Activated naive CD8-positive, alpha-beta T cell treated with anti-CD3 and anti-CD28 coated beads, Interleukin-2, amount 10 ng/mL, durations not matched to agents 7 days and 5 days (primary cell): ENCODE measurements at regions not wholly inside any gene's neighbourhood (a gene's known extent, or its start where the extent isn't known, plus 50 kb on each side); places are given as distances from the start of the nearest gene placed in this dataset.

Experiments
- ATAC-seq: fragments of 150-1000 bp; cut with Tn5 transposase; one replicate; pipeline ENCODE4 v1.10.0; 2021; ENCODE audit warnings: low read depth, moderate library complexity
- POLR2A ChIA-PET: fragments of 350-600 bp; sonication (Branson Sonifier 250); formaldehyde crosslinking; loops from one replicate; lab custom pipeline; 2021; ENCODE audit warnings: antibody characterized with exemption; lab: Charles Lee
- DNase-seq: peaks from one replicate; pipeline ENCODE4 v3.0.0; 2021
- H3K27ac Mint-ChIP-seq: one replicate; pipeline ENCODE4 v1.8.0; 2022; ENCODE audit warnings: mild to moderate bottlenecking, mixed read lengths
- H3K27me3 Mint-ChIP-seq: one replicate; pipeline ENCODE4 v1.8.0; 2022; ENCODE audit warnings: mild to moderate bottlenecking, moderate library complexity, mixed read lengths
- H3K36me3 Mint-ChIP-seq: one replicate; pipeline ENCODE4 v1.8.0; 2021; ENCODE audit warnings: mild to moderate bottlenecking, mixed read lengths
- H3K4me1 Mint-ChIP-seq: one replicate; pipeline ENCODE4 v1.8.0; 2021; ENCODE audit warnings: mixed read lengths
- H3K4me3 Mint-ChIP-seq: one replicate; pipeline ENCODE4 v1.8.0; 2022; ENCODE audit warnings: mild to moderate bottlenecking, moderate library complexity, mixed read lengths
- H3K9me3 Mint-ChIP-seq: one replicate; pipeline ENCODE4 v1.8.0; 2021; ENCODE audit warnings: mixed read lengths

DNA sequence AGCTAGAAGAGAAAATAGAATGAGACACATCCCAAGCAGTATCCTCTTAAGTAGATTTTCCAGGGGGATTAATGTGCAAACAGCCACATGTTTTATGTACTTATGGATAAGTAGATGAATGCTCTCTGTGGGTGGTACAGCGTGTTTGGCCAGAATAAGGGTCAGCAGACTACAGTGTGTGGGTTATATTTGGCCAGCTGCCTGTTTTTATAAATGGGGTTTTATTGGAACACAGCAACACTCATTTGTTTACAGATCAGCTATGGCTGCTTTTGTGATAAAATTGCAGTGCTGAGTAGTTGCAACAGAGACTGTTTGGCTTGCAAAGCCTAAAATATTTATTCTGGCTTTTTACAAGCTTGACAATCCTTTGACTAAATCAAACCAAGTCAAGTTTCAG, 780.2 kb upstream of the SEL1L start:
- Mint-ChIP-seq H3K4me3 (no peak overlapping the region), H3K36me3 (no peaks in the 10 kb centered on the region), H3K27me3 (no peaks in the 10 kb centered on the region), H3K27ac (no peak overlapping the region), H3K9me3 (peaks cover 2% of the 10 kb centered on the region), H3K4me1 (no peaks in the 10 kb centered on the region)
- POLR2A ChIA-PET, result no interaction called here
- no peak for ATAC-seq
- DNase-seq, result no peak

DNA sequence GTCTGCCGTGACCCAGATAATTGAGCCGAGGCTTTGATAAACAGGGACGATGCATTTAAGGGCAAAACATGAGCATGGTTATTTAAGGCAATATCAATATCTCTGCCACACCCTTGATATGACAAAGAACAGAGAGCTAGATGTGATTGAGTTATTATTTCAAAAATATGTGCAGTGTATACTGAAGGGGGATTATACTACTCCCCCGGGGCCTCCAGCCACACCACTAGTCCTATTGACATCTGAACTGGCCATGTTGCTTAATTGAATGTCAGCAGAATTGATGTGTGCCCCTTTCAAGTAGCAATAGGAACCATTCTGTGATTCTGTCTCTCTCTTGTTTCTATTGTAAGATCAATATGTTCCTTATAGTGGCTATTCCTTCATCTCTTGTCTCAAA, 794.8 kb upstream of the SEL1L start:
- Mint-ChIP-seq H3K27me3 (no peaks in the 10 kb centered on the region), H3K36me3 (no peaks in the 10 kb centered on the region), H3K4me1 (no peaks in the 10 kb centered on the region), H3K9me3 (peaks cover 14% of the 10 kb centered on the region), H3K4me3 (no peak overlapping the region), H3K27ac (no peak overlapping the region)
- POLR2A ChIA-PET, result no interaction called here
- DNase-seq (no peak), ATAC-seq (no peak)

DNA sequence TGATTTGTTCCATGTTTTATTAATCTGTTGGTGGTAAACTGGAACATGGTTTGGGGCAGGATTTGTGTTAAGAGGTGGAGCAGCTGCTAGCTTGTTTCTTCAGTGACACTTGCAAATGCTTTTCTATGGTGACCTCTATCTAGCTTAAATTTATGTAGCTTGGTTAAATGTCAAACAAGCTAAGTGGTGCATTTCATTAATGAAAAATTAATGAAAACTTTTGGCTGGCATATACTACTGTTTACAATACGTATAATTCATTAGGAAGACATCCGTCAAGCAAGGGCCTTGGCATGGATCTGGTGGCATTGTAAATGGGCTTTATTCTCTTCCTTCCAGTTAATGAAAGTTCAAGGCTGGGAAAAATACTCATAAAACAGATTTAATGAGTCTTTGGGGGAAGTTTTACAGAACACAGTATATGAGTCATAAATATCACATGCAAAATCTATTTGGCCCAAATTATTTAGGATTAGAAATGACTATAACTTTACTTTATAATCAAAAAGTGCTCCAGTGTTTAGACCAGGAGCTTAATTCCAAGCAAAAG, 807.7 kb upstream of the SEL1L start:
- H3K9me3 Mint-ChIP-seq, result peaks cover 3% of the 10 kb centered on the region
- no peaks in the 10 kb centered on the region for H3K4me1 Mint-ChIP-seq
- POLR2A ChIA-PET, result no interaction called here
- no peak for ATAC-seq
- no peak overlapping the region for H3K27ac Mint-ChIP-seq
- DNase-seq, result no peak
- no peak overlapping the region for H3K4me3 Mint-ChIP-seq
- no peaks in the 10 kb centered on the region for H3K36me3 Mint-ChIP-seq
- no peaks in the 10 kb centered on the region for H3K27me3 Mint-ChIP-seq

DNA sequence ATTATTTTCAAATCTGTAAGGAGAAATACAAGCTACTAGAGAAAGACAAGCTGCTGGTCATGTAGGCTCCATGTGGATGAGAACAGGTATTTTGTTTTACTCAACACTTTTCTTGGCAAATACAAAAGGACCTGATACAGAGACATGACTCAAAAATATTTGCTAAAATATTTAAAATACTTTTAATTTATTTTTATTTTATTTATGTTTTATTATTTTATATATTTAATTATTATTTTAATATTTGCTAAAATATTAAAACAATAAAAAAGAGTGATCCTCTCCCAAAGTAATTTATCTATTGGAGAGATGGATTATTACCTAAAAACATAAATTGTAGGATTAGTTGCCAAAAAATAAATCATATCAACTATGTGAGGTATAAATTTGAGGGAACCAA, 808.9 kb upstream of the SEL1L start:
- no peaks in the 10 kb centered on the region for H3K27me3 Mint-ChIP-seq
- POLR2A ChIA-PET, result no interaction called here
- no peaks in the 10 kb centered on the region for H3K4me1 Mint-ChIP-seq
- H3K9me3 Mint-ChIP-seq, result peaks cover 3% of the 10 kb centered on the region
- no peak overlapping the region for H3K27ac Mint-ChIP-seq
- DNase-seq (no peak), ATAC-seq (no peak)
- no peak overlapping the region for H3K4me3 Mint-ChIP-seq
- no peaks in the 10 kb centered on the region for H3K36me3 Mint-ChIP-seq

DNA sequence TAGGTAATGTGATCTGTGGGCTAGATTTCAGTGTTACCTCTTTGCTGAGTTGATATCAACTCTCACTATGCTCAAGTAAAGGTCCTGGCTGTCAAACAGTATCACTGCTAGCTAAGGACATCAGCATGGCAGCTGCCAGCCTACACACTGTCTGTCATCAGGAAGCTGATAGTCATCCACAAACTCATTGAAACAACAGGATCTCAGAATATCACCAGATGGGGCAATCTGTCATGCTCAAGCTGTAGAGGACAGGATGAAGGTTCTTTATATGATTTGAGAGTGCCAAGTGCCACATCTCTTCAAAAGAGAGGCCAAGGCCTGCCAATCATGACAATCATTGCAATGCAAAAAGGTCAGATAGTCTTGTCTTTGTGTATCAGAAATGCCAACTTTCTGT, 811.5 kb upstream of the SEL1L start:
- Mint-ChIP-seq H3K9me3 (peaks cover 1% of the 10 kb centered on the region), H3K4me3 (no peak overlapping the region), H3K36me3 (no peaks in the 10 kb centered on the region), H3K27me3 (no peaks in the 10 kb centered on the region), H3K27ac (no peak overlapping the region), H3K4me1 (no peaks in the 10 kb centered on the region)
- POLR2A ChIA-PET, result no interaction called here
- DNase-seq (no peak), ATAC-seq (no peak)

DNA sequence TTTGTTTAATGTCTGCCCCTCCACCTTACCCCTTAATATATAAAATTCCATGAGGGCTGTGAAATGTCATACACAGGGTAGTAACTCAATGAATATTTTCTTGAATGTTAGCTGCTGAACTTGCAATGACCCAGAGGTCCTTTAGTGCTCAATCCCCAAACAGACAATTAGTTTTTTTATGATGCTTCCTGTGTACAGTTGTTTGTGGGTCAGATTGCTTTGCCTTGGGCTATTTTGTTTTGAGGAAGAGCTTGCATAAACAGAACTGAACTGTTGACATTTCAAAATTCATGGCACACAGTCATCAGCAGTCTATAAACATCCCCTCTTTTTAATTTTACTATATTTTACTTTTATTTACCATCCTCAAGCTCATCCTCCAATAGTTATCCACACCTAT, 820.5 kb upstream of the SEL1L start:
- POLR2A ChIA-PET, result no interaction called here
- no peak for ATAC-seq
- no peaks in the 10 kb centered on the region for H3K36me3 Mint-ChIP-seq
- DNase-seq, result no peak
- no peak overlapping the region for H3K27ac Mint-ChIP-seq
- H3K4me3 Mint-ChIP-seq, result no peak overlapping the region
- no peaks in the 10 kb centered on the region for H3K27me3 Mint-ChIP-seq
- no peaks in the 10 kb centered on the region for H3K4me1 Mint-ChIP-seq
- H3K9me3 Mint-ChIP-seq, result peaks cover 3% of the 10 kb centered on the region

DNA sequence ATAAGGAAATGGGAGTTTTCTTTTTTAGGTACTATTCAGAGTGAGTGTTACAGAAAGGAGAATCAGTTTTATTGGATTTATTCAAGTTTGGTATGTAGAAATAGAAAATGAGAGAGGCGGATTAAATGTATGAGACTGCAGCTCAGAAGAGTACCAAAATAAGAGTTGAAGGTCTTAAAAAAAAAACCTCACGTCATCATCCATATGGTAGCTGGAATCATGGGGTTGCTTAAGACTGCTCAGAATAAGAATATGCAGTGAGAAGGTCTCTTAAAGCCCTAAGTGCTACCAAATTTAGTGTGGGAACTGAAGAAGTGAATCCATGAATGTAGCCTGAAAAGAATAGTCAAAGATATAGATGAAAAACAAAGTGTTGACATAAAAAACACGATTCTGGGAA, 825.5 kb upstream of the SEL1L start:
- Mint-ChIP-seq H3K27ac (no peak overlapping the region), H3K27me3 (no peaks in the 10 kb centered on the region), H3K4me3 (no peak overlapping the region), H3K36me3 (no peaks in the 10 kb centered on the region), H3K4me1 (no peaks in the 10 kb centered on the region), H3K9me3 (peaks cover 2% of the 10 kb centered on the region)
- DNase-seq (no peak), ATAC-seq (no peak)
- POLR2A ChIA-PET, result no interaction called here

DNA sequence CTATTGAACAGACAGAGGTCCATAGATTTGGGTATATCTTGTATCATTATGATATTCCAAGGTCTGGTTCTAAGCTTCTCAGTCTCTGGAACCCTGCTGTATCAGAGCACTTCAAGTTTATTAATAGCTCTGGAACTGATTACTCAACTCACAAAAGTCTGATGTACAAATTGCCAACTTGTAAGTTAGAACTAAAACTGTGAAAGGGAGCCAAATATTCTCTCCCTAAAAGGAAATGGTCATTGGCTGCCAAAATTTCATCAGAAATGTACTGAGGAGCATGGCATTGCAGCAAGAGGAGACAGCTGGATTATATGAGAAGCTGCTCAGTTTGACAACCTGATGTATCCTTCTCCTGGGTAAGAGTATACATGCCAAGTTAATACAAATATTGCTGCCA, 828.8 kb upstream of the SEL1L start:
- no peak overlapping the region for H3K4me3 Mint-ChIP-seq
- no peaks in the 10 kb centered on the region for H3K27me3 Mint-ChIP-seq
- no peaks in the 10 kb centered on the region for H3K36me3 Mint-ChIP-seq
- POLR2A ChIA-PET, result no interaction called here
- ATAC-seq (no peak), DNase-seq (no peak)
- peaks cover 4% of the 10 kb centered on the region for H3K9me3 Mint-ChIP-seq
- H3K27ac Mint-ChIP-seq, result no peak overlapping the region
- H3K4me1 Mint-ChIP-seq, result no peaks in the 10 kb centered on the region

DNA sequence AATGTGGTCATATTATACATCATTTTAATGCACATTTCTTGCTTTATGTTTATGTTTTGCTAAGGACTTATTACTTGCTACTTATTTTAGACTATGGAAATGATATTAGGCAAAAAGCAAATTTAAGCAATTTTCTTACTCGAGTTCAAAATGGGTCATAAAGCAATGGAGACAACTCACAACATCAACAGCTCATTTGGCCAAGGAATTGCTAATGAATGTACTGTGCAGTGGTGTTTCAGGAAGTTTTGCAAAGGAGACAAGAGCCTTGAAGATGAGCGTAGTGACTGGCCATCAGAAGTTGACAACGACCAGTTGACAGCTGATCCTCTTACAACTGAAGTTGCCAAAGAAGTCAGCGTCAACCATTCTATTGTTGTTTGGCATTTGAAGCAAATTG, 831.8 kb upstream of the SEL1L start:
- H3K27me3 Mint-ChIP-seq, result no peaks in the 10 kb centered on the region
- POLR2A ChIA-PET, result no interaction called here
- no peaks in the 10 kb centered on the region for H3K4me1 Mint-ChIP-seq
- no peak overlapping the region for H3K27ac Mint-ChIP-seq
- no peak overlapping the region for H3K4me3 Mint-ChIP-seq
- peaks cover 6% of the 10 kb centered on the region for H3K9me3 Mint-ChIP-seq
- ATAC-seq (no peak), DNase-seq (no peak)
- H3K36me3 Mint-ChIP-seq, result no peaks in the 10 kb centered on the region

DNA sequence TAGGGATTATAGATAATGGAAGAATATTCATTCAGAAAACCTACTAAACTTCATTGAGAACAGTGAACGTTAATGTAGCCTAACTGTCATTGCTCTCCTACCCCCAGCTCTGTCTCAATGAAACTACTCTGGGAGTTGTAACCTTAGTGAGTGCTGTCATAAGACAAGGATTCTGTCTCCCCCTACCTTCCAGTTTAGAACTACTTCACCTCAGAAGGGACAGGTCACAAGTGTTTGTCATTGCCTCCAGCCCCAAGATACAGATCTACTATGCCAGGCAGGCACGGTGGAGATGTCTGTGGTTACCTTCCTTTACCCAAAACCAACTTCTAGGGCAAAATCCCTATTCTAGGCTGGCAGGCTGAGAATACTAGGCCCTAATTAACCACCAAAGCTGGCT, 833.1 kb upstream of the SEL1L start:
- Mint-ChIP-seq H3K9me3 (peaks cover 6% of the 10 kb centered on the region), H3K36me3 (no peaks in the 10 kb centered on the region), H3K4me1 (no peaks in the 10 kb centered on the region), H3K4me3 (no peak overlapping the region), H3K27ac (no peak overlapping the region), H3K27me3 (no peaks in the 10 kb centered on the region)
- POLR2A ChIA-PET, result no interaction called here
- DNase-seq (no peak), ATAC-seq (no peak)

DNA sequence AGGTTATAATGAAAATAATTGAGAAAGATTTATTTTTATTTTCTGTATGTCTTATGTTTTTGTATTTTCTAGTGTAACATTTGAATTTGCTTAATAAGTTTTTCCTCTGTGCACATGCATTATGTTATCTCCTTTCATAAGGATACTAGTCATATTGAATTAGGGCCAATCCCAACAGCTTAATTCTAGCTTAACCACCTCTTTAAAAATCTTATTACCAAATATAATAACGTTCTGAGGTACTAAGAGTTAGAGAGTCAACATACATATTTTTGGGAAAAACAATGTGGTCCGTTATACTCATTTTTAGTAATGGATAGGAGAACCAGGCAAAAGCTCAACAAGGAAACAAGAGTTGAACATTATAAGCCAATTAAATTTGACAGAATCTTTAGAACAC, 845.6 kb upstream of the SEL1L start:
- no peaks in the 10 kb centered on the region for H3K27me3 Mint-ChIP-seq
- POLR2A ChIA-PET, result no interaction called here
- peaks cover 7% of the 10 kb centered on the region for H3K9me3 Mint-ChIP-seq
- no peak overlapping the region for H3K27ac Mint-ChIP-seq
- no peak for ATAC-seq
- no peaks in the 10 kb centered on the region for H3K4me1 Mint-ChIP-seq
- H3K36me3 Mint-ChIP-seq, result no peaks in the 10 kb centered on the region
- H3K4me3 Mint-ChIP-seq, result no peak overlapping the region
- no peak for DNase-seq

DNA sequence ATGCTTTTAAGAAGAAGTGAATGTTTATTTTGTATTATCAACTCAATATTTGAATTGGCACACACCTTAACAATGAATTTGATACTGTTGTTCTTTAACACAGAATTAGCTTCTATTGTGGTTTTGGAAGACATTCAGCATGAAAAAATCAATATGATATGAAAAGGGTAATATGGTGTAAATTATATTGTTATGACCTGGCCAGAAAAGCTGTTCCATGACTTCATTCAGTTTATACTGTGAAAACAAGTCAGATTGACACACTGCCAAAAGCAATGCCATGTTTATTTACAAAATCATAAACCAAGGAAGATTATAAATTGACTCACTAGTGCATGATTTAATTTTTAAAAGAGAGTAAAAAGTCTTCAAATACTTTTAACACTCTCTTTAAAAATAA, 851.4 kb upstream of the SEL1L start:
- Mint-ChIP-seq H3K4me1 (no peaks in the 10 kb centered on the region), H3K27ac (no peak overlapping the region), H3K9me3 (peaks cover 3% of the 10 kb centered on the region), H3K4me3 (no peak overlapping the region), H3K27me3 (no peaks in the 10 kb centered on the region), H3K36me3 (no peaks in the 10 kb centered on the region)
- ATAC-seq (no peak), DNase-seq (no peak)
- POLR2A ChIA-PET, result no interaction called here

DNA sequence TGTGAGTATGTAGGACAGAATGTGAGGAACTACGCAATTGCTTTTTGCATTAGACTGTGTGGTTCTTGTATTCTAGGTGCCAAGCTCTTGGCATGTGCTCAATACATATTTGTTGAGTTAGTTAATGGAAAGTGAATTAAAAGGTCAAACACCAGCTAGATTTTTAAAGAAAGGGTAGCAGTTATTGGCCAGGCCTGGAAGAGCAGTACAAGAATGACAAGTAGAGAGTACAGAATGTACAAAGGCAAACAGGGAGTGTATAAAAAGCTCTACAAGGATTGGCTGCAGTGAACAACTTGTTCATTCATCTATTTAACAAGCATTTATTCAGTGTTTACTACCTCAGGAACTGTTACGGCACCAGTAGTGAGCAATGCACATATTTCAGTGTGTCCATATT, 854.0 kb upstream of the SEL1L start:
- Mint-ChIP-seq H3K27me3 (no peaks in the 10 kb centered on the region), H3K27ac (no peak overlapping the region), H3K9me3 (peaks cover 3% of the 10 kb centered on the region), H3K4me3 (no peak overlapping the region), H3K4me1 (no peaks in the 10 kb centered on the region), H3K36me3 (no peaks in the 10 kb centered on the region)
- DNase-seq (no peak), ATAC-seq (no peak)
- POLR2A ChIA-PET, result no interaction called here

DNA sequence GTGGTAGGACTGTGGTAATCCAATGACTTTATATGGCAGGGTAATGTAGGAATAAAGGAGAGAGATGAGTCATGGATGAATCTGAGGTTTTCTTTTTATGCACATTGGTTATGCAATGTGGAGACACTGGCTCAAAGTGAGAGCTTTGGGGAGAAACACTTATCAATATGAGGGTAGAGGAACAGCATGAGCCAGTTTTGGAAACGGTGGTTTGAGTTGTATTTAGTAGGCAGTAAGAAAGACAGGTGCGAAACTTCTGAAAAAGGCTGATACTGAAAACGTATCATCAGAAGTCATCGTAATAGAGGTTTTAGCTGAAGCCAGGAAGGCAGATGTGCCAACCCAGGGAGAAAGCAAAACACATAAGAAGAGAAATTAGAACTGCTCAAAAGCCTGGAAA, 854.8 kb upstream of the SEL1L start:
- ATAC-seq (no peak), DNase-seq (no peak)
- H3K27me3 Mint-ChIP-seq, result no peaks in the 10 kb centered on the region
- H3K36me3 Mint-ChIP-seq, result no peaks in the 10 kb centered on the region
- no peak overlapping the region for H3K27ac Mint-ChIP-seq
- no peaks in the 10 kb centered on the region for H3K9me3 Mint-ChIP-seq
- no peak overlapping the region for H3K4me3 Mint-ChIP-seq
- POLR2A ChIA-PET, result no interaction called here
- no peaks in the 10 kb centered on the region for H3K4me1 Mint-ChIP-seq

DNA sequence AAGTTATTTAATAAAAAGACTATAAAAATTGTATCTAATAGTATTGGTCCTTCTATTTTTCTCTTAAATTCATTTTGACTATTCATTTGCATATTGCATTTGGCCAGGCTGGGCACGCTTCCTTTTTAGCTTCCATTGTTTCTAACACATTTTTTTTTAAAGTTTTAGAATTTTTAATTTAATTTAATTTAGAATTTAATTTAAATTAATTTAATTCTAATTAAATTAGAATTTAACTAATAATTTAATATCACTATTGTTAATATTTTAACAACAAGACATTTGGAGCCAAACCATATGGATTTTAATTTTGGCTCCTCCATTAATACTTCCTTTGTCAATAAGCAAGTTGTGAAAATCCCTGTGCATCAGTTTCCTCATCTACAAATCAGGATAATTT, 856.9 kb upstream of the SEL1L start:
- no peak overlapping the region for H3K27ac Mint-ChIP-seq
- no peak overlapping the region for H3K4me3 Mint-ChIP-seq
- H3K27me3 Mint-ChIP-seq, result no peaks in the 10 kb centered on the region
- no peaks in the 10 kb centered on the region for H3K4me1 Mint-ChIP-seq
- POLR2A ChIA-PET, result no interaction called here
- DNase-seq (no peak), ATAC-seq (no peak)
- H3K9me3 Mint-ChIP-seq, result peaks cover 2% of the 10 kb centered on the region
- no peaks in the 10 kb centered on the region for H3K36me3 Mint-ChIP-seq
